ENCODE measurements at regions not wholly inside any gene's neighbourhood (a gene's known extent, or its start where the extent isn't known, plus 50 kb on each side); places are given as distances from the start of the nearest gene placed in this dataset.
A peak's percentile ranks its signal among the peaks of the same experiment; 100 is the strongest.

GRCh38 chr18:7325126-7325430 lies 94.2 kb downstream of the LRRC30 start:
- peak in 2 of 3 donors; percentile 36 to 40 for DNase-seq
- POLR2A ChIA-PET = no interaction called here
- WGBS (ENCODE audit: insufficient coverage) = 70% methylated on average over 4 of the region's 5 CpGs
- no peaks in the 10 kb centered on the region for H3K36me3 ChIP-seq (ENCODE audit: control insufficient read depth in 4 of 4, insufficient read depth in 4 of 4, low read length in 3 of 4)
- no peaks in the 10 kb centered on the region for H3K9me3 ChIP-seq (ENCODE audit: control extremely low read depth in 1 of 5, control insufficient read depth in 4 of 5, insufficient read depth in 2 of 5, low read depth in 1 of 5, low read length in 4 of 5)
- H3K27me3 ChIP-seq (replicated peaks in 2 of 5; ENCODE audit: control insufficient read depth in 4 of 5, insufficient read depth in 5 of 5, low read length in 4 of 5) = no peaks in the 10 kb centered on the region
- CTCF ChIA-PET = interaction anchor here (0.7 kb wide), 1 partner anchor 41 kb away, joined by 3 read pairs; no protein-coding TSS in a partner anchor
- peaks cover 2 to 38% (median 27%) of the 10 kb centered on the region in 4 experiments for H3K4me1 ChIP-seq (ENCODE audit: control extremely low read depth in 1 of 4, control insufficient read depth in 4 of 4, insufficient read depth in 4 of 4, low read length in 3 of 4)
- no peak overlapping the region for H3K27ac ChIP-seq (ENCODE audit: insufficient read depth in 1 of 2, low read depth in 1 of 2, low read length in 2 of 2, poor library complexity in 1 of 2, severe bottlenecking in 2 of 2)
- H3K4me3 ChIP-seq (ENCODE audit: control insufficient read depth in 1 of 7, extremely low read depth in 1 of 7, insufficient read depth in 4 of 7, low read depth in 2 of 7, low read length in 6 of 7) = no peak overlapping the region

- ChIA-PET CTCF (interaction anchor here (1.1 kb wide), 1 partner anchor 38 kb away, joined by 3 read pairs; no protein-coding TSS in a partner anchor), POLR2A (interaction anchor here (0.6 kb wide), 1 partner anchor 15 kb away, joined by 4 read pairs; no protein-coding TSS in a partner anchor)
- WGBS (ENCODE audit: insufficient coverage) = no CpG with 5 or more reads among the region's 3 CpGs
- H3K4me1 ChIP-seq (ENCODE audit: control extremely low read depth in 1 of 4, control insufficient read depth in 4 of 4, insufficient read depth in 4 of 4, low read length in 3 of 4) = peaks cover 0 to 36% (median 22%) of the 10 kb centered on the region in 4 experiments
- no peaks in the 10 kb centered on the region for H3K9me3 ChIP-seq (ENCODE audit: control extremely low read depth in 1 of 5, control insufficient read depth in 4 of 5, insufficient read depth in 2 of 5, low read depth in 1 of 5, low read length in 4 of 5)
- peak in 2 of 3 donors; percentile 20 to 24 for DNase-seq
- no peak overlapping the region for H3K27ac ChIP-seq (ENCODE audit: insufficient read depth in 1 of 2, low read depth in 1 of 2, low read length in 2 of 2, poor library complexity in 1 of 2, severe bottlenecking in 2 of 2)
- H3K4me3 ChIP-seq (ENCODE audit: control insufficient read depth in 1 of 7, extremely low read depth in 1 of 7, insufficient read depth in 4 of 7, low read depth in 2 of 7, low read length in 6 of 7) = no peak overlapping the region
- no peaks in the 10 kb centered on the region for H3K36me3 ChIP-seq (ENCODE audit: control insufficient read depth in 4 of 4, insufficient read depth in 4 of 4, low read length in 3 of 4)
- H3K27me3 ChIP-seq (replicated peaks in 2 of 5; ENCODE audit: control insufficient read depth in 4 of 5, insufficient read depth in 5 of 5, low read length in 4 of 5) = no peaks in the 10 kb centered on the region
These were observed 98.1 kb downstream of the LRRC30 start for GRCh38 chr18:7329016-7329415.

GRCh38 chr18:7332452-7332851 lies 101.6 kb downstream of the LRRC30 start:
- Histone ChIP-seq H3K27me3 (replicated peaks in 2 of 5; ENCODE audit: control insufficient read depth in 4 of 5, insufficient read depth in 5 of 5, low read length in 4 of 5) (no peaks in the 10 kb centered on the region), H3K4me3 (ENCODE audit: control insufficient read depth in 1 of 7, extremely low read depth in 1 of 7, insufficient read depth in 4 of 7, low read depth in 2 of 7, low read length in 6 of 7) (no peak overlapping the region), H3K36me3 (ENCODE audit: control insufficient read depth in 4 of 4, insufficient read depth in 4 of 4, low read length in 3 of 4) (no peaks in the 10 kb centered on the region), H3K27ac (ENCODE audit: insufficient read depth in 1 of 2, low read depth in 1 of 2, low read length in 2 of 2, poor library complexity in 1 of 2, severe bottlenecking in 2 of 2) (no peak overlapping the region), H3K9me3 (ENCODE audit: control extremely low read depth in 1 of 5, control insufficient read depth in 4 of 5, insufficient read depth in 2 of 5, low read depth in 1 of 5, low read length in 4 of 5) (no peaks in the 10 kb centered on the region), H3K4me1 (ENCODE audit: control extremely low read depth in 1 of 4, control insufficient read depth in 4 of 4, insufficient read depth in 4 of 4, low read length in 3 of 4) (peaks cover 0 to 24% (median 6%) of the 10 kb centered on the region in 4 experiments)
- DNase-seq = no peak
- ChIA-PET POLR2A (no interaction called here), CTCF (no interaction called here)
- no CpG with 5 or more reads among the region's 1 CpG for WGBS (ENCODE audit: insufficient coverage)

- Histone ChIP-seq H3K4me3 (ENCODE audit: control insufficient read depth in 1 of 7, extremely low read depth in 1 of 7, insufficient read depth in 4 of 7, low read depth in 2 of 7, low read length in 6 of 7) (no peak overlapping the region), H3K27me3 (replicated peaks in 2 of 5; ENCODE audit: control insufficient read depth in 4 of 5, insufficient read depth in 5 of 5, low read length in 4 of 5) (no peaks in the 10 kb centered on the region), H3K36me3 (ENCODE audit: control insufficient read depth in 4 of 4, insufficient read depth in 4 of 4, low read length in 3 of 4) (no peaks in the 10 kb centered on the region), H3K4me1 (ENCODE audit: control extremely low read depth in 1 of 4, control insufficient read depth in 4 of 4, insufficient read depth in 4 of 4, low read length in 3 of 4) (peaks cover 0 to 24% (median 6%) of the 10 kb centered on the region in 4 experiments), H3K27ac (ENCODE audit: insufficient read depth in 1 of 2, low read depth in 1 of 2, low read length in 2 of 2, poor library complexity in 1 of 2, severe bottlenecking in 2 of 2) (no peak overlapping the region), H3K9me3 (ENCODE audit: control extremely low read depth in 1 of 5, control insufficient read depth in 4 of 5, insufficient read depth in 2 of 5, low read depth in 1 of 5, low read length in 4 of 5) (no peaks in the 10 kb centered on the region)
- CTCF ChIA-PET = no interaction called here
- WGBS (ENCODE audit: insufficient coverage) = 86% methylated on average over 5 of the region's 5 CpGs
- DNase-seq = no peak
- POLR2A ChIA-PET = no interaction called here
These were observed 102.2 kb downstream of the LRRC30 start for GRCh38 chr18:7333025-7333562.

GRCh38 chr18:7334973-7335568 lies 104.2 kb downstream of the LRRC30 start:
- H3K4me3 ChIP-seq (ENCODE audit: control insufficient read depth in 1 of 7, extremely low read depth in 1 of 7, insufficient read depth in 4 of 7, low read depth in 2 of 7, low read length in 6 of 7) = no peak overlapping the region
- no peaks in the 10 kb centered on the region for H3K36me3 ChIP-seq (ENCODE audit: control insufficient read depth in 4 of 4, insufficient read depth in 4 of 4, low read length in 3 of 4)
- no peaks in the 10 kb centered on the region for H3K27me3 ChIP-seq (replicated peaks in 2 of 5; ENCODE audit: control insufficient read depth in 4 of 5, insufficient read depth in 5 of 5, low read length in 4 of 5)
- no peaks in the 10 kb centered on the region for H3K9me3 ChIP-seq (ENCODE audit: control extremely low read depth in 1 of 5, control insufficient read depth in 4 of 5, insufficient read depth in 2 of 5, low read depth in 1 of 5, low read length in 4 of 5)
- H3K27ac ChIP-seq (ENCODE audit: insufficient read depth in 1 of 2, low read depth in 1 of 2, low read length in 2 of 2, poor library complexity in 1 of 2, severe bottlenecking in 2 of 2) = no peak overlapping the region
- CTCF ChIA-PET = interaction anchor here (0.5 to 1.6 kb wide), 4 partner anchors 18 to 62 kb away, joined by 3 read pairs; no protein-coding TSS in a partner anchor
- POLR2A ChIA-PET = no interaction called here
- H3K4me1 ChIP-seq (ENCODE audit: control extremely low read depth in 1 of 4, control insufficient read depth in 4 of 4, insufficient read depth in 4 of 4, low read length in 3 of 4) = peaks cover 0 to 9% (median 2%) of the 10 kb centered on the region in 4 experiments
- WGBS (ENCODE audit: insufficient coverage) = 67% methylated on average over 1 of the region's 3 CpGs
- no peak for DNase-seq

GRCh38 chr18:7336623-7337022 lies 105.7 kb downstream of the LRRC30 start:
- H3K4me1 ChIP-seq (ENCODE audit: control extremely low read depth in 1 of 4, control insufficient read depth in 4 of 4, insufficient read depth in 4 of 4, low read length in 3 of 4) = peaks cover 0 to 5% (median 0%) of the 10 kb centered on the region in 4 experiments
- whole genome bisulfite sequencing (ENCODE audit: insufficient coverage) = 100% methylated on average over 1 of the region's 1 CpG

GRCh38 chr18:7338846-7339245 lies 108.0 kb downstream of the LRRC30 start:
- no peak overlapping the region for H3K27ac ChIP-seq (ENCODE audit: insufficient read depth in 1 of 2, low read depth in 1 of 2, low read length in 2 of 2, poor library complexity in 1 of 2, severe bottlenecking in 2 of 2)
- H3K9me3 ChIP-seq (ENCODE audit: control extremely low read depth in 1 of 5, control insufficient read depth in 4 of 5, insufficient read depth in 2 of 5, low read depth in 1 of 5, low read length in 4 of 5) = no peaks in the 10 kb centered on the region
- no peaks in the 10 kb centered on the region for H3K4me1 ChIP-seq (ENCODE audit: control extremely low read depth in 1 of 4, control insufficient read depth in 4 of 4, insufficient read depth in 4 of 4, low read length in 3 of 4)
- H3K4me3 ChIP-seq (ENCODE audit: control insufficient read depth in 1 of 7, extremely low read depth in 1 of 7, insufficient read depth in 4 of 7, low read depth in 2 of 7, low read length in 6 of 7) = no peak overlapping the region
- ChIA-PET CTCF (interaction anchor here (1.0 kb wide), 1 partner anchor 9 kb away, joined by 4 read pairs; no protein-coding TSS in a partner anchor), POLR2A (no interaction called here)
- no peak for DNase-seq
- H3K36me3 ChIP-seq (ENCODE audit: control insufficient read depth in 4 of 4, insufficient read depth in 4 of 4, low read length in 3 of 4) = no peaks in the 10 kb centered on the region
- 92% methylated on average over 2 of the region's 2 CpGs for WGBS (ENCODE audit: insufficient coverage)
- H3K27me3 ChIP-seq (replicated peaks in 2 of 5; ENCODE audit: control insufficient read depth in 4 of 5, insufficient read depth in 5 of 5, low read length in 4 of 5) = no peaks in the 10 kb centered on the region

More at GRCh38 chr18:7336623-7337022, 105.7 kb downstream of the LRRC30 start:
- H3K27me3 ChIP-seq (replicated peaks in 2 of 5; ENCODE audit: control insufficient read depth in 4 of 5, insufficient read depth in 5 of 5, low read length in 4 of 5) = no peaks in the 10 kb centered on the region
- H3K4me3 ChIP-seq (ENCODE audit: control insufficient read depth in 1 of 7, extremely low read depth in 1 of 7, insufficient read depth in 4 of 7, low read depth in 2 of 7, low read length in 6 of 7) = no peak overlapping the region
- no peaks in the 10 kb centered on the region for H3K9me3 ChIP-seq (ENCODE audit: control extremely low read depth in 1 of 5, control insufficient read depth in 4 of 5, insufficient read depth in 2 of 5, low read depth in 1 of 5, low read length in 4 of 5)
- CTCF ChIA-PET = interaction anchor here (1.3 kb wide), 2 partner anchors 8 to 28 kb away, joined by 3 read pairs; no protein-coding TSS in a partner anchor
- no peaks in the 10 kb centered on the region for H3K36me3 ChIP-seq (ENCODE audit: control insufficient read depth in 4 of 4, insufficient read depth in 4 of 4, low read length in 3 of 4)
- no peak overlapping the region for H3K27ac ChIP-seq (ENCODE audit: insufficient read depth in 1 of 2, low read depth in 1 of 2, low read length in 2 of 2, poor library complexity in 1 of 2, severe bottlenecking in 2 of 2)
- no peak for DNase-seq
- POLR2A ChIA-PET = no interaction called here
